22Rv1 (cell line): ENCODE measurements at regions not wholly inside any gene's neighbourhood (a gene's known extent, or its start where the extent isn't known, plus 50 kb on each side); places are given as distances from the start of the nearest gene placed in this dataset.

ENCODE experiments used
- ZFX ChIP-seq: fragments of 450-650 bp; IDR thresholded peaks from 2 replicates; pipeline ENCODE4 v1.6.1; 2017; ENCODE audit warnings: antibody characterized with exemption, borderline replicate concordance
- TF ChIP-seq, protein P1 (sequence below): fragments of 450-650 bp; IDR thresholded peaks from 2 replicates; pipeline ENCODE4 v1.5.1; 2017; ENCODE audit warnings: mild to moderate bottlenecking

DNA sequence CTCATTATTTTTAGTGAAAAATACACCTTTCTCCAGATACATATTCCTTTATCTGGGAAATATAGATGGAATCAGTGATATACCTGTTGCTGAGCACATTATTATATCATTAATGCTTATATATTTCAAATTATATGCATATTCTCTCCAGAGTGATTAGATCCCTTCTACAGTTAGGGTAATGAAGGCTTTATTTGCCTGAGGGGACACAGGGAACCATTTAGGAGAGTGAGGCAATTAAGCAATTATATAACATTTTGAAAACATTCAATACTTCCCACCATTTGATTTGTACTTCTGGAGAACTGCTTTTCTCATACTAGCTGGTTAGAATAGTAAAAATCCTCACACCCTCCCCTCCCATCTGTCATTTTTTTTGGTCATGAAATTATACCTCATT is 212.8 kb upstream of the NOVA1 start:
- TF ChIP-seq, protein P1, sequence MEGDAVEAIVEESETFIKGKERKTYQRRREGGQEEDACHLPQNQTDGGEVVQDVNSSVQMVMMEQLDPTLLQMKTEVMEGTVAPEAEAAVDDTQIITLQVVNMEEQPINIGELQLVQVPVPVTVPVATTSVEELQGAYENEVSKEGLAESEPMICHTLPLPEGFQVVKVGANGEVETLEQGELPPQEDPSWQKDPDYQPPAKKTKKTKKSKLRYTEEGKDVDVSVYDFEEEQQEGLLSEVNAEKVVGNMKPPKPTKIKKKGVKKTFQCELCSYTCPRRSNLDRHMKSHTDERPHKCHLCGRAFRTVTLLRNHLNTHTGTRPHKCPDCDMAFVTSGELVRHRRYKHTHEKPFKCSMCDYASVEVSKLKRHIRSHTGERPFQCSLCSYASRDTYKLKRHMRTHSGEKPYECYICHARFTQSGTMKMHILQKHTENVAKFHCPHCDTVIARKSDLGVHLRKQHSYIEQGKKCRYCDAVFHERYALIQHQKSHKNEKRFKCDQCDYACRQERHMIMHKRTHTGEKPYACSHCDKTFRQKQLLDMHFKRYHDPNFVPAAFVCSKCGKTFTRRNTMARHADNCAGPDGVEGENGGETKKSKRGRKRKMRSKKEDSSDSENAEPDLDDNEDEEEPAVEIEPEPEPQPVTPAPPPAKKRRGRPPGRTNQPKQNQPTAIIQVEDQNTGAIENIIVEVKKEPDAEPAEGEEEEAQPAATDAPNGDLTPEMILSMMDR: no peak
- TF ChIP-seq ZFX: no peak
